Stimulated activated CD4-positive, alpha-beta T cell treated with anti-CD3 and anti-CD28 coated beads, Interleukin-12 subunit alpha, Interleukin-12 subunit beta, amount 100 ng/mL, for 4 hours (primary cell): ENCODE measurements at regions not wholly inside any gene's neighbourhood (a gene's known extent, or its start where the extent isn't known, plus 50 kb on each side); places are given as distances from the start of the nearest gene placed in this dataset.
"Not testable (repeated sequence)": the region's sequence is repeated elsewhere in the genome, so short reads cannot be mapped to it uniquely, and the experiment has no call there.

Experiments
- DNase-seq: peaks from one replicate; pipeline ENCODE4 v3.0.0-alpha.2; 2020

DNA sequence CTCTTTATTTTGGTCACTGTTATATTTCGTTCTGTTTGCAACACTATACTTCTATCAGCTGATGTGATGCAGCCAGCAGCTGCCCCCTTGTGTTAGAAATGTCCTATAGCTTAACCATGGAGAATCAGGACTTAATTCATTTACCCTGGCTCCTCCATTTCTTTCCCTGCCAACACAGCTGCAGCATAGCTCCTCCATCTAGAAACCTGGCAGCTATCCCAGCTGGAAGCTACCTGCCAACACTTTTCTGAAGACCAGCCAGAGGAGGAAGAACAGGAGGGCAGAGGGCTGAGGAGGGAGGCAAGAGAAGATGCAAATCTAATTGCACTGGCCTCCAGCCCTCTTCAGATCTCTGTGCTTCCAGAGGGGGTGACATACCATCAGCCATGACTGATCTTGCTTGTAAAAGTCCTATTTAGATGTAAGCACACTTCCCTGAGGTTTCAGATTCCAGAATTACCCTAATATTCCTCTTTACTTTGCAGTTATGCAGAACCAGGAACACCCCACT, 156.8 kb upstream of the TMEM260 start:
- no peak for DNase-seq

GRCh38 chr14:56423544-56423943, 156.1 kb upstream of the TMEM260 start:
- no peak for DNase-seq

- DNase-seq: no peak
Measured at GRCh38 chr14:56431013-56431412, 148.6 kb upstream of the TMEM260 start.

- DNase-seq: no peak
Measured at GRCh38 chr14:56449670-56450213, 129.9 kb upstream of the TMEM260 start.

DNA sequence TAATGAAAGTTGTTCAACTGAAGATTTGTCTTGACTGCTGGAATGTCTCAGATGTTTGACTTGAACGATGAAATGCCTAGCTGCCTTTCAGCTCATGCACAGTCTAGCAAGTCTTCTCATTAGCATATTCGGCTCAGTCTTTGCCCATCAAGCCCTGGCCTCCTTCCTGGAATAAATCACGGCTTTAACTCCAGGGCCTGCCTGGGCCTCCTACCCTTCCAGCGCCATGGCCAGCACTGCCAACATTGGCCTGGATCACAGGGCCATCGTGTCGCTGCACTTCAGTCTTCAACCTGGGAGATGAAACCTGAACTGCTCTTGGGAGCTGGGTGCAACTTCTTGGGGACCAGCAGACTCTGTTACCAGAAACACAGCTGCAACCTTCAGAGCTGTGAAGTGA, 126.7 kb upstream of the TMEM260 start:
- no peak for DNase-seq

- DNase-seq: not testable (repeated sequence)
Measured at GRCh38 chr14:56454680-56455079, 124.9 kb upstream of the TMEM260 start.

- no peak for DNase-seq
Measured at GRCh38 chr14:56460469-56460868, 119.1 kb upstream of the TMEM260 start.

- DNase-seq: no peak
Measured at GRCh38 chr14:56461276-56462275, 118.0 kb upstream of the TMEM260 start.

GRCh38 chr14:56463271-56463890, 116.2 kb upstream of the TMEM260 start:
- no peak for DNase-seq

- DNase-seq: no peak
Measured at GRCh38 chr14:56471056-56471455, 108.5 kb upstream of the TMEM260 start.

- DNase-seq: no peak
Measured at GRCh38 chr14:56474419-56475022, 105.1 kb upstream of the TMEM260 start.

DNA sequence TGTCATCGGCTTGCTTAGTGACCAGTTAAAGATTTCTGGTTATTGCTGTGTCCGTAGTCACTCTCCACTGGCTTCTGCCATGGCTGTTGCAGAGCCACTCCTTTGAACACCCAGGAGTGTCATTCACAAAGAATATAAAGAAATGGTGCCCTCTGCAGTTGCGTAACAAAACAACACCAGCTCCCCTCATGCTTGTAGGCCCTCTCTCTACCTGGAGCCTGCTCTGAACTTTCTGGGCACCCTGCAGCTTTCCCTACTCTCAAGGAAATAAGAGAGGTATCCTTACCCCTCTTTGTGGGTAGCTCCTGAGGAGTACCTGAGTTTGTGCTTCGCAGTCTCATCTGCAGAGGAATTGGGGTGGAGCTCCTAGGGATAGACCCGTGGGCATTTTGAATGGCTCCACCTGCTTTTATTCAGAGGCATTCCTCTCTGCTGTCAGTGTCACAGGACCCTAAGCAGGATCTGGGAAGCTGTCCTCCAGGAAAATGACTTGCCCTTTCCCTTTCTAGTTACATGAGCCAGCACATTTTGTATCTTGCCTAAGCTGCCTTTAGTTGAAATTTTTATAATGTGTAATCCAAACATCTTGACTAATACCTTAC, 97.2 kb upstream of the TMEM260 start:
- DNase-seq: no peak

- DNase-seq: no peak
Measured at GRCh38 chr14:56487090-56487667, 92.4 kb upstream of the TMEM260 start.

GRCh38 chr14:56487761-56488160, 91.8 kb upstream of the TMEM260 start:
- DNase-seq: no peak

DNA sequence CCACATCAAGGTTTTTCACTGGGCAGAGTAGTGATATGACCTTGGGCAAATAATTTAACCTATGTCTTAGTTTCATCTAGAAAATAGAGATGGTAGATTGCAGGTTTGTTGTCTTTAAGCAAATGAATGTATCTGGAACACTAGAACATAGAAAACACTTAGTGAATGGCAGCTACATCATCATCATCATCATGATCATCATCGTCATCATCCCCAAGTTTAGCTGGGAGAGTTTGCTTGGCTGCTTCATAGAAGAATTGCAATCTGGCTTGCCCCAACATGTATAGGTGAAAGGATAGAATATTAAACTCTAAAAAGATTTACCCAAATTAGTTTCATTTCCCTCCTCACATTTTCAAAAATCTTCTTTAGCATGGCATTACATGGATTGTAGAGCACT, 91.3 kb upstream of the TMEM260 start:
- DNase-seq: no peak

- DNase-seq: no peak
Measured at GRCh38 chr14:56490379-56490778, 89.2 kb upstream of the TMEM260 start.

DNA sequence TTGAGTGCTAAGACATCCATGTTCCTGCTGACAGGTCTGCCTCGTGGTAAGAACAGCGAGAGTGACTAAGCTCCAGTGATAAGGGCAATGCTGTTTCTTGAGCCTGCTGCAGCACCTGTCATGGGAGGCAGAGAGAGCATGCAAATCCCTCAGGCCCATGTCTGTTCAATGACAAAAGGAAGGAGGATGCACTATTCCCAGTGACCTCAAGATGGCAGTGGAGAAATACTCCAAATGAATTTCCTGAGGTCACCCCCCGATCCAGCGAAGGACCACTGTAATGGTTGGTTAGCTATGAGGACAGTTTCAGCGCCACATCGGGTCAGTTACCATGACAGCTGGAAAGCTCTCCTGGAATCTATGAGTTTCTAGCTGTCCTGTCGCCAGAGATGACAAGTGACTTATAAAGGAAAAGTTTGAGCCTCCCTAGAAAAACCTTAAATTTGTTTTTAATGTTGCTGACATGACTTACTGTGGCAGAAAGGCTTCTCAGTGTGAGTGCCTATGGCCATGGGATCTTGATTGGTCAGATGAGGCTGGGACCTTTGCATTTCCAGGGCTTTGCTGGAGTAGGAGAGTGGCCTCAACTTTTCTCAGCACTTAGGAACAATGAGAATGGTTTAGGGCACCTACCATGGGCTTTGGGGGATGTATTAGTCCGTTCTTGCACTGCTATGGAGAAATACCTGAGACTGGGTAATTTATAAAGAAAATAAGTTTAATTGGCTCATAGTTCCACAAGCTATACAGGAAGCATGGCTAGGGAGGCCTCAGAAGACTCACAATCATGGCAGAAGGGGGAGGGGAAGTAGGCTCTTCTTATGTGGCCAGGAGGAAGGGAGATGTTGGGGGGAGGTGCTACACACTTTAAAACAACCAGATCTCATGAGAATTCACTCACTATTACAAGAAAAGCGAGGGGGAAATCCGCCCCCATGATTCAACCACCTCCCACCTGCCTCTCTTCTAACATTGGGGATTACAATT, 88.0 kb upstream of the TMEM260 start:
- DNase-seq: peak; percentile 12

DNA sequence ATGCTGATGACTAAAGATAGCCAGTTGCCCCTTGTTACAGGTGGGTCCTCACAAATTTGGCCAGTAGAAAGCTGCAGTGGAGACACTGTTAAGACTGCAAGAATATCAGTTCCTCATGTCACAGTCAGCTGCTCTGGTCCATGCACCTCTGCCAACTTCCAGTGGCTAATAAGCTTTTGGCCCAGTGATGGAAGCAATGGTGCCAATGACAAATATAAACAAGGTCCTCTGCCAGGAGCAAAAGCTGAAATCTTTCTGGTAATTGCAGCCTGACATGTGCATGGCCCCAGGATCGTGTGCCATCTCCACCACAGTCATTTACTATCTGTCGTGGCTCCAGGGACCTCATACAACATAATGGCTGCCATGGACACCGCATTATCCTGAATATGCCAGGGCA, 85.4 kb upstream of the TMEM260 start:
- DNase-seq: no peak

GRCh38 chr14:56498112-56498511, 81.5 kb upstream of the TMEM260 start:
- DNase-seq: no peak

GRCh38 chr14:56501909-56502530, 77.6 kb upstream of the TMEM260 start:
- no peak for DNase-seq

DNA sequence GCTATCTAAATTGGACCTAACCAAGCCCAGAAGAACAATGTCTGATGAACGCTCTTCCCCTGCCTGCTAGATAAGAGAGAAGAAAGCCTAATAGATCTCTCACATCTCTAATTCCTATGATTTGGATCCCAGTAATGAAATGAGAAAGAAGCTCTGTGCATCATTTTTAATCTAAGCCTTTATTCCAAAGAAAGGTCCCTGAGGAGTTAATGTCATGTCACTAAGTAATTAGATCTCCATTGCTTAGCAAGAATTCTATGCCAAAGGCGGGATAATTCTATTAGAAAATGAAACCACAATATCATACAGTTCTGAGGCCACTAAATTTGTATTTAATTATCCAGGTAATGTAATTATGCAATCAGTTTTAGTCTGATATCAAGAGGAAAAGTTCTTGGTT, 74.2 kb upstream of the TMEM260 start:
- DNase-seq: no peak
